RPMI7951 (cell line): ENCODE measurements at regions not wholly inside any gene's neighbourhood (a gene's known extent, or its start where the extent isn't known, plus 50 kb on each side); places are given as distances from the start of the nearest gene placed in this dataset.
"Not testable (repeated sequence)": the region's sequence is repeated elsewhere in the genome, so short reads cannot be mapped to it uniquely, and the experiment has no call there.

Source experiments
- DNase-seq: peaks from one replicate; pipeline ENCODE4 v3.0.0-alpha.2; 2012; ENCODE audit warnings: low read depth

DNA sequence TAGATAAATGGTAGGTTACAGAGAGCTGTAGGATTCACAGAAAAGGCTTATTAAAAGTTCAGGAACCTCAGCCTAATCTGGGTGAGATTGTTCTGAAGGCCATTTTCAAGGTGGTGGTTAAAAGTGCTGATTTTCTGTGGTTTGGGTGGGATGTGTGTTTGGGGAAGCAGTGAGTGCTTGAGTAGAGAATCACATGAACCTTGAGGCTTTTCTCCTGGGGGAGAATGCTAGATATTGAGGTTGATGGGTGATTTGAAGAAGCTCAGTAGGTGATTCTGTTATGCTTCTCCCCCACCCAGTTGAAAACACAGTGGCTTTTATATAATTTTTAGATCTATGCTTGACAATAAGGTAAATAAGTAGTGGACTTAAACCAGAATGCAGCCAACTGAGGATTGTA lies 420.9 kb downstream of the PCNX1 start:
- DNase-seq: no peak

DNA sequence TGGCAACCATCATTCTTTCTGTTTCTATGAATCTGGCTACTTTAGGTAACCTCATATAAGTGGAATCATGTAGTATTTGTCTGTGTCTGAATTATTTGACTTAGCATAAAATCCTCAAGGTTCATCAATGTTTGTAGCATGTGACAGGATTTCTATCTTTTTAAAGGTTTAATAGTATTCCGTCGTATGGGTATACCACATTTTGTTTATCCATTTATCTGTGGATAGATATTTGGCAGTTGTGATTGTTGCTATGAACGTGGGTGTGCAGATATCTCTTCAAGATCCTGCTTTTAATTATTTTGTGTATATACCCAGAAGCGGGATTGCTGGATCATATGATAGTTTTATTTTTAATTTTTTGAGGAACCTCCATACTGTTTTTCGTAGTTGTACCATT lies 421.7 kb downstream of the PCNX1 start:
- no peak for DNase-seq

DNA sequence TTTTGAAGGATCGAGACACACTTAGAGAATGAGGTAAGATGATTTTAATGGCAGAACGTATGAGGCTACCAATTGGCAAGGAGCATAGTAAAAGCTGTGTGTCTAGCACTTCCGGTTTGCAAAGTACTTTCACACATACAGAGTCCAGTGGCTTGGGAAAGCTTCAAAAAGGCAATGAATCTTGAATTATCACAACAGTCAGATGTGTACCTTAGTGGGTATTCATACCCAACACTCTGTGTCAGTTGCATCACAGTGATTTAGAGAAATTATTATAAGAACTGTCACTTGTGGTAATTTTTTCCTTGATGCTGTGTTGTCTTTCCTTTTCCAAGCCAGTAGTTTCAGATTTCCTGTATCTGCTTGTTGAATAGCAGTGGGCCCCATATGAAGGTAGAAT lies 424.1 kb downstream of the PCNX1 start:
- no peak for DNase-seq

DNA sequence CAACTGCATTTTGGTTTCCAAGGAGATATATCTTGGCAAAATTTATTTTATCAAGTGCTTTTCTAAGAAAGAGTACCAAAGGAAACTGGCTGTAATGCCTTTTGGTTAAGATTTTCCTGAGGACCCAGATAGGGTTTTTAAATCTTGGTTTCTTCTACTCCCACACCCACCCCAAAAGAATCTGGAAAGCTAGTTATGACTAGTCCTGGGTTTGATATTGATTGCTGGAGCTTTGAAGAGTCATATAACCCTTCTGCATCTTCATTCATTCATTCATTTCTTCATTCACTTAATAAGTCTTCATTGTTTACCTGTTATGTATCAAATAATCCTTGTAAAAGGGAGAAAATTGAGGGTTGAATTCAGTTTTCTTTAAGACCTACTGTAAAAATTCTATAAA lies 425.2 kb downstream of the PCNX1 start:
- no peak for DNase-seq

DNA sequence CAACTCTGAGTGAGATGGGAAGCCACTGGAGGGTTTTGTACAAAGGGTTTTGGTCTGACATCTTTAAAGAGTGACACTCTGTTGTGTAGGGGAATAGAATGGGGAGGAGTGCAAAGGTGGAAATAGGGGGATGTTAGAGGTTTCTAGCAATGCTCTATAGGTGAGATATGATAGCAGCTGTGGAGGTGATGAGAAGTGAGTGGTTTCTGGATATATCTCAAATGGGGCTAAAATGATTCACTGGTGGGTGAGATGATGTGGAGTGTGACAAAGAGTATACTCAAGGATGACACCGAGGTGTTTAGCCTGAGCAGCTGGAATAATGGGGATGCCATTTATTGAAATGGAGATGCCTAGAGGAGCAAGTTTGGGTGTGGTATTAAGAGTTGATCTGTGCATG lies 426.4 kb downstream of the PCNX1 start:
- DNase-seq: no peak

DNA sequence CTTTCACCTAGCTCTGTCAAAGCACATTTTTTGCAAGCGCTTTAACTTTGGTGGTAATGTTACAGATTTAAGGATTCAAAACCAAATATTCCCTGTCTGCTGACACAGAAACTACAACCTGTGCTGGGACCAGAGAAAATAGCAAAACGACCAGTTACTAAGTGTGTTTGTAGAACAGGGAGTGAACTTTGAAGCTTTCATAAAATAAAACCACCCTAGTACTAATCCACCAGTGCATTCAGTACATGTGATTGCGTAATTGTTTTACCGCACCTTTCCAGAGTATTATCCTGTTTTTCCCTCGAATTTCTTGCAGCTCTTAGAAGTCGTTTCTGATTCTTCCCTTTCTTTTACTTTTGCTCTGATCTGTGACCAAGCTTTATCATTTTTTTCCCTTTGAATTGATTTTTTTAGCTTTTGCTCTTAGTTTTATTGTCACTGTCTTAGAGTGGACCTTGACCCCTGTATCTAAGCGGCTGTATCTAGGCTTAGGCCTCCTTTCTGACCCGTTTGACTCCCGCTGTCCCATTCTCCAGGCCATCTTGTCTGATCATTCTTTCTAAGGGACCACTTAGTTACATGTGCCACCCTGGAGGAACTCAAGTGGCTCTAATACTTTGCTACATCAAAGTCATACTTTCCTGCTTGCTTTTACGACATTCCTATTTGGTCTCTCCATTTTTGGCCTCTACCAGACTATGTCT lies 429.4 kb downstream of the PCNX1 start:
- DNase-seq: no peak

DNA sequence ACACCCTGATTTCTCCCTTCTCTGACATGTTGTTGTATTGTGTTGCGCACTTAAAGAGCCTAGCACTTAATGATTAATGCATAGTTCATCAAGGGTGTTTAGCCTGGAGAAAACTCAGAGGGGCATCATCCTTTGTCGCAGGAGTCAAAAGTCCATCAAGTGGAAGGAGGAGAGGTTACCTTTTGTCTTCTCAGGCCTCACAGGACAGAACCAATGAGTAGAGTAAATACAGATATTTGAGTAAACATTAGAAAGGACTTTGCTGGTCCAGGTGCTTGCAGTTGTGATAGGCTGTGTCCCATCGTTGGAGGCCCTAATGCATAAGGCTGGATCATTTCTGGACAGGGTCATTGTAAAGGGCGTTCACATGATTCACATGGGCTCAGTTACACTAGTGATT lies 430.9 kb downstream of the PCNX1 start:
- DNase-seq: no peak

DNA sequence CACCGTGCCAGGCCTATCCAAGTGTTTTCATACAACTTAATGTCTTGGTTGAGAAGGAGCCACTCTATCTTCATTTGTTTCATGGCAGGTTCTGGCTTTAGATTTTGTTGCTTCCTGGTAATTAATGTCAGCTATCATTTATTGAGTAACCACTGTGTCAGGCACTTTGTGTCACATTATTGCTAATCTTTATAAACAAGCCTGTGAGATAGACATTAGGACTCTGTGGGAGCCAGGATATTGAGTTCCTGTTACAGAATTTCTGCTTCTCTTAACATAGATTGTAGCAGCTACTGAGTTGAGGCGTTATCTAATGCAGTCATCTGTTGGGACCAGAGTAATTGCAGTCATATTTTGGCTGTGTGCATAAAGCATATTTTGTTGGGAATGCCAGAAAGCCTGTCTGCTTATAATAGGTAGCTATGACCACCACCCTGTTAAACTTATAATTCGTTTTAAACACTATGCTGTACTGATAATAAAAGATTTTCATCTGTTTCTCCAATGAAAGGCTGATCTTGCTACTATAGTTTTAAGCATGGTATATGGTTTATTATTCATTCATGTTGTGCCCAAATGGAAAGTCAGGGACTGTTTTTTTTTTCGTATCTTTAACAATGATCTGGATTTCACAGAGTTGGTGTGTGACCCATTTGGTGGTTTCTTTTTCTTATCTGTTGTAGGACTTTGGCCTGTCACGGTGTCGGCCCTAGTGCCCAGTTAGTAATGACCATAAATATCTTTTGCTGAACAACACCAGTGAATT lies 432.6 kb downstream of the PCNX1 start:
- no peak for DNase-seq

DNA sequence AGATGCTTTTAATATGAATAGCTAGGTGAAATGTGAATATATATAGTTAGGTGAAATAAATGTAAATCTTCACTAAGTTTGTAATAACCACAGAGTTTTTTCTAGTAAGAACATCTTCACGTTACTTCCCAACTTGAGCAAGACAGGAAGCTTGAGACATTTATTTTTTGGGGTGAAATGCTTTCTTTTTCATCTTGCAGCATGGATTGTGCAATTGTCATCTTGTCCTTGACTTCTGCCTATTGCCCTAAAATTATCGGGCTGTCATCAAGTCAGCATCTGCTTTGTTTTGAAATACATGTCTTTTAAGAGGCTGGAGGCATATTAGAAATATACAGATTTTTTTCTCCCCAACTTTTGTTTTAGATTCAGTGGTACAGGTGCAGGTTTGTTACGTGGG lies 433.9 kb downstream of the PCNX1 start:
- no peak for DNase-seq

DNA sequence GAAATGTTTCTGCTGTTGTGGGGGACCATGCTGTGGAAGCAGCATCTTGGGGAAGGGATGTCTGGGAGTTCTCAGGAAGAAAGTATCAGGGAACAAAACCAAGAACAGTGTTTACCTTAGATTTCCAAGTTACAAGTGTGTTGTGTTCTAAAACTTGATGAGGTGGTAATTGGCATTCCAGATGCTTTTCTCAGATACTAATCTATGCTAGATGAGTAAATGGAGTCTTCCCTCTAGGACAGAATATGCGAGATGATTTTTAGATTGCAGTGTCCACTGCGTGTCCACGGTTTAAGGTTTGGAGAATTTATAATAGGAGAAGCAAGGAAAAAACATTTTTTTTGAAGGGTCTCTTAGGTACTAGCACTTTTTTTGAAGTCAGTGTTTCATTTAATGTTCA lies 436.5 kb downstream of the PCNX1 start:
- DNase-seq: no peak

DNA sequence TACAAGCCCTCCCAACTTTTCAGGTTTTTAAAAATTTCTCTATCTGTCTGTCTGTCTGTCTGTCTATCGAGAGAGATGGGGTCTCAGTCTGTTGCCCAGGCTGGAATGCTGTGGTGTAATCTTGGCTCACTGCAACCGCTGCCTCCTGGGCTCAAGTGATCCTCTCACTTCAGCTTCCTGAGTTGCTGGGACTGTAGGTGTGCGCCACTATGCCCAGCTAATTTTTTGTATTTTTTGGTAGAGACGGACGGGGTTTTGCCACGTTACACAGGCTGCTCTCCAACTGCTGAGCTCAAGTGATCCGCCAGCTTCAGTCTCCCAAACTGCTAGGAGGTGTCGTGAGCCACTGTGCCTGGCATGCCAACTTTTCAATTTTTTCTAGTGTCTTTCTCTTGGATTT lies 437.2 kb downstream of the PCNX1 start:
- DNase-seq: no peak

DNA sequence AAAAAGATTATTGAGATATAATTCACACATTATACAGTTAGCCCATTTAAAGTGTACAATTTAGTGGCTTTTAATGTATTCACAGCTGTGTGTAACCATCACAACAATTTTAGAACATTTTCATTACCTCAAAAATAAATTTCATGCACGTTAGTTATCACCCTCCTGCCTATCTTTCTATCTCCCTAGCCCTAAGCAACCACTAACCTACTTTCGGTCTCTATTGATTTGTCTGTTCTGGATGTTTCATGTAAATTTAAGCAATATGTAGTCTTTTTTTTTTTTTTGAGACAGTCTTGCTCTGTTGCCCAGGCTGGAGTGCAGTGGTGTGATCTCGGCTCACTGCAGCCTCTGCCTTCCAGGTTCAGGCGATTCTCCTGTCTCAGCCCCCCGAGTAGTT lies 439.4 kb downstream of the PCNX1 start:
- DNase-seq: no peak

DNA sequence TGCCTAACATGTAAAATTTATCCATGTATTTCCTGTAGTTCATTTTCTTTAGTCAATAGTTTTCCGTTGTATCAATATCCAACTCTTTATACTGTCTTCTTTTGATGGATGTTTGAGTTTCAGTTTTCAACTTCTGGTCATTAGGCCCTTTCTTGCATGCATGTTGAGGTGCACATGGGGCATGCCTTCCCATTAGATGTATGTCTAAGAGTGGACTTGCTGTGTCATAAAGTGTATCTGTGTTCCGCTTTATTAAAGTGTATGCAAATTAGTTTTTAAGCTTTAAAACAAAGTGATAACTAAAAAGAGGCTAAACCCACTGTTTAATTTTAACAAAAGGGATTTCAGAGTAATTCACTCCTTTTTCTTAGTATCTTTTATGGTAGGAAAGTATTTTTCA lies 441.1 kb downstream of the PCNX1 start:
- DNase-seq: no peak

DNA sequence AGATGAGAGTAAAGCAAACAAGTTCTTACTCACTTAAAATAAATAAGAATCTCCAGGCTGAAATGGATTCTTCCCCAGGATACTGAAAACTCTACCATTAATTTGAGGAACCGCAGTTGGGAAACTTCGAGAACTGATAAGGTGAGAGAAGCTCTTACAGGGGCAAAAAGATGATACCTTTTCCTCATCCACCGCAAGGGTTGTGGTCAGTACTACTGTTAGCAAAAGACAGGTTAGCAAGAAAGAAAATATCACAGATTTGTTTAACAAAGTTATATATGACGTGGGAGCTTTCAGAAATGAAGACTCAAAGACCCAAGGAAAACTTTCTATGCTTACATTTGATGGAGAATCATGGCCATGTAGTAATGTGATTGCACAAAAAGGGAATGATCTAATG lies 441.6 kb downstream of the PCNX1 start:
- DNase-seq: no peak

DNA sequence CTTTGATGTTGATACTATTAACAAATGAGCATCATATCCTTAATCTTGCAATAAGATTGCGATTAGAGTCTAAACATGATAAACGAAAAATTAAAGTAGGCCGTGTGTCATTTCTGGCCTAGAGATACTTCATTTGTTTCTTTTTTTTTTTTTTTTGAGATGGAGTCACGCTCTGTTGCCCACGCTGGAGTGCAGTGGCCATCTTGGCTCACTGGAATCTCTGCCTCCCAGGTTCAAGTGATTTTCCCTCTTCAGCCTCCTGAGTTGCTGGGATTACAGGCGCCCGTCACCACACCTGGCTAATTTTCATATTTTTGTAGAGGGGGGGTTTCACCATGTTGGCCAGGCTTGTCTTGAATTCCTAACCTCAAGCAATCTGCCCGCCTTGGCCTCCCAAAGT lies 446.9 kb downstream of the PCNX1 start:
- DNase-seq: no peak

DNA sequence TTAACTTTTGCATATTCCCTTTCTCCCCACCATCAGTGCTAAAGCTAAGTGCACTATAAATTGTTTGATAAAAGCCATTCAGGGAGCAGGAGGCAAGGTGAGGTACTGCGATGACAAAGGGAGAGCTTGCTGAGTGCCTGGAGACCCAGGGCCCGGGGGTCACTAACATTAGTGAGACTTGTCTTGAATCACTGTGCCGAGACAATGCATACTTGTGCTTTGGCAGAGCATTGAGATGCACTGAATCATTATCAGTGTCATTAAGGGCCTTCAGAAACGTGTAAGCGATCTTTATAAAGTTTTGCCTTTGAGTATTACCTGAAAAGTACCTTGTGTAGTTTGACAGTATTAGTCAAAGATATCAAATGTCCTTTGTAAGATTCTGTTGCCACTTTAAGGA lies 447.5 kb downstream of the PCNX1 start:
- DNase-seq: no peak

DNA sequence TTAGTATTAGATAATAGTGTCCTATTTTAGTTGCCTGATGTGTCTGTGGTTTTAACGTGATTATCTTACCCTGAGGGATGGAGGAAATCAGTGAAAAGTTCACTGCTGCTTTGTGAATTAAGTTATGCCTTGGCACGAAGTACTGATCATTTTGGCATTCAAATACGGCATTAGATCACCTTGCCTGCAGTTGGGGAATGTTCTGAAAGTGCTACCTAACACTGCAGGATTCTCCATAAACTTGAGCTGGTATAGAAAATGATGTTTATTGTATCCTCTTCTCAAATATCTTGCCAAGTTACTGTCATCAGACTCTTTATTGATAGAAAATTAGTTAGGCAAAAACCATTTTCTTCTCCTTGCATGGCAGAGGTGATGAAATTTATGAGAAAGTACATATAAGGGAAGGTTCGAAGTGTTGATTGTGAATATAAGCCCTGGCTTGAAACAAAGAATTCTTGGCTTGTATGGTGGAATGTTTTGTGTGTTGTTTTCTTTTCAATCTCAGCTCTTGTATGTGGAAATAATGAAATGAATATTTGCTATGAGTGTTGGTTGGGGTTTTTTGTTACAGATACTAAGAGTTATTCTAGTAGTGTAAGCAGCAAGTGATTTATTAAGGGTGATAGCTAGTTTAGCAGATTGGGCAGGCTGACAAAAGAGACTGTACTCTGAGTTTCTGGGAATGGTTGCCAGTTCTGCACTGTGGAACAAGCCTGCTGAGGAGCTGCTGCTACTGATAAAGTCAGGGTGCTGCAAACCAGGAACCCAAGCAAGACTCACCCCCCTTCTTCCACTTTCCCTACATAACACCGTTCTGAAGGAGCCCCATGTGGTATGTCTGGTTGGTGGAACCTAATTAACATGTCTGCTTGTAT lies 448.3 kb downstream of the PCNX1 start:
- DNase-seq: no peak

DNA sequence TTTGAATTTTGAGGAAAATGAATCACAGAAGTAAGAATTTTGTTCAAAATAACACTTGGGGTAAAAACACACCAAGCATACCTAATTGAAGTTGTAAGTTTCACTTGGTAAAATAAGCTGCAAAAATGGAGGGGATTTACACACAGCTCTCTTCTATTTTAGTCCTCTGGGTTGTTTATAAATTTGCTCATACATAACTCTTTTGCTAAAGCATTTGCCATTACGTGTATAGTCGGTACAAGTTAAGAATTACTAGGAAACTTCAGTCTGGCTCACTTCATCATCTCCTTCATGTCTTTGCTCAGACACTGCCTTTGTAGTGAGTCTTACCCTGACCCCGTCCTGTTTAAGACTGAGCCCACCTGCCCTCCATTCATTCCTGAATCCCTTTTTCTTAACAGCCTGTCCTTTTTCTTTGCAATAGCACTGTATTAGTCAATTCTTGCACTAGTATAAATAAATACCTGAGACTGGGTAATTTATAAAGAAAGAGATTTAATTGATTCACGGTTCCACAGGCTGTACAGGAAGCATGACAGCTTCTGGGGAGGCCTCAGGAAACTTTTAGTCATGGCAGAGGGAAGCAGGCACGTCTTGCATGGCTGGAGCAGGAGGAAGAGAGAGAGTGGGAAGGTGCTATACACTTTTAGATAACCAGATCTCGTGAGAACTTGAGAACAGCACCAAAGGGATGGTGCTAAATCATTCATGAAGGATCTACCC lies 451.1 kb downstream of the PCNX1 start:
- no peak for DNase-seq

DNA sequence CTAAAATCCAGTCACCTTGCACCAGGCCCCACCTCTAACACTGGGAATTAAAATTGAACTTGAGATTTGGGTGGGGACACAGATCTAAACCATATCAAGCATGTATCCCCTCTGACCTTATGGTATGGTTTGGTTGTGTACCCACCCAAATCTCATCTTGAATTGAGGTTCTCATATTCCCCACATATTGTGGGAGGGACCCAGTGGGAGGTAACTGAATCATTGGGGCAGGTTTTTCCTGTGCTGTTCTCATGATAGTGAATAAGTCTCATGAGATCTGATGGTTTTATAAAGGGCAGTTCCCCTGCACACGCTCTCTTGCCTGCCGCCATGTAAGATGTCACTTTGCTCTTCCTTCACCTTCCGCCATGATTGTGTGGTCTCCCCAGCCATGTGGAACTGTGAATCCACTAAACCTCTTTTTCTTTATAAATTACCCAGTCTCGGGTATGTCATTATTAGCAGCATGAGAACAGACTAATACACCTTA lies 451.7 kb downstream of the PCNX1 start:
- not testable (repeated sequence) for DNase-seq

DNA sequence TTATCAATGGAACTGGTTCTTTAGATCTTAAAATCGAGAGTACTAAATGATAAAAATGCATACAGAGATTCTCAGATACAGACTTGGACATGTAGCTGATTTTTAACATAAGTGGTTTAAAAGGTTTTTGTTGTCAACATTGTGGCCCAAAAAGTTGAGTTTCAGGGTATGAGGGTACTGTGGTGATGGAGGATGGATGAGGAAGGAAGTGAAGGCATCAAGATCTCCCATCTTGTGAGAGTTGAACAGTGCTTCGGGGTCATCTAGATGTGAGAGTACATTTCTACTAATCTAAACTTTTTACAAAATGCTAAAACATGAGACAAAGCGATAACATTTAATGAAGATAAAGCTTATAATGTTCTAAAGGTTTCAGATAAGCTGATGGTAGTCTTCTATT lies 452.6 kb downstream of the PCNX1 start:
- no peak for DNase-seq

DNA sequence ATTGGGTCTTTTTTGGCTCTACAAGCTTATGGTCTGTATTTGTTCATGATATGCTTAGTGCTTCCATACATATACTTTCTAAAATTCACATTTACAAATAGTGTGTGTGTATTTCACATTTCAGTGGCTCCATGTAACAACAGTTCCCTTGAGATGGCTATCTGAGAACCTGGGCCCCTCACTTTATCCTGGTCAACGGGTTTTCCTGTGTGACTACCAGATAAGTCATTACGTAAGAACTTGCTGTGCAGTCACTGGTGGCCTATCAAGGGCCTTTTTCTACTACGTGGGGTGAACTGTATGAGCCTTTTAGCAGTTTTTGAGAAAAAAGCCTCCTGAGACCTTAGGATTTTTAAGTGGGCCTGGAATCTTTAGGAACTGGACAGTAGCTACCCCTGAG lies 454.1 kb downstream of the PCNX1 start:
- peak; percentile 18 for DNase-seq

DNA sequence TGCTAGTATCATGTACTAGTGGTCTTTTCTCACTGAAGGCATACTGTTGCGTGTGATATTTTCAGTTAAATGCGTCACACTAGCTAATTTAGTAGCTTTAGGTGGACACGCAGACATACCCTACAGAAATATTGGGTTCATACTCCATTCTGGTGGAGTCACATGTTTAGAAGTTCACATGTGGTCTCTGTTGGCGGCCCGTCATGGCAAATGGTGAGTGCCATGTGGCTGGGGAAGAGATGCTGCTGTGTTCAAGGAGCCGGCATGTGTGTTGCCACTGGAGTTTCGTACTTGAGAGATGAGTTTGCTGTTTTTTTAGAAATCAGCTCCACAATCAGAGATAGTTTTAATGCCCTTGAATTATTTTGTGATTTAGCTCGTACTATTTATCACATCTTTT lies 454.6 kb downstream of the PCNX1 start:
- DNase-seq: no peak
